ENCODE measurements at regions not wholly inside any gene's neighbourhood (a gene's known extent, or its start where the extent isn't known, plus 50 kb on each side); places are given as distances from the start of the nearest gene placed in this dataset.

DNA sequence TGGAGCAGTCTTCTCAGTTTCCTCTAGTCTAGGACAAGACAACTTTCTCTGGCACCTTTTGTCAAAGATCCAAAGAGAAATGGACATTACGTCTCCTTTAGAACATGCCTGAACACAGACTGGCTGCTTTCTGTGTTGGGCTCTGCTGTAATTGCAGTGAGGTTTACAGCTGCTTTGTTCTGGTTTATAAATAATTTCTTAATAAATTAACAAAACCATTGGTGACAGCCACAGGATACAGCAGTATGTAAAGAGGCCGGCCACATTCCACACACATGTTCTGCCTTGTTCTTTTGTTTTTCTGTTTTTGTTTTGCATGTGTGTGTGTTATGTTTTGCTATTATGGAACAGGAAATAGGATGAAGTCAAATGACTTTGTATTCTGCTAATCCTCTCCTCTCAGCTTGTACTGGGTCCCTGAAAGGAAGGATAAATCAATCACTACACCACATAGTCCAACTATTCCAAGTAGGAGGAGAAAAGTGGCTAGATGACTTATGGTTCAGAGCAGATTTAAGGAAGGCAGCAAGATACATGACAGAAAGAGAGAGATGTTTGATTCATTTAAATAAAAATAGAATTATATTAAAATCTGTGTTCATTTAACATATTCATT lies 161.5 kb upstream of the ESRRG start:
- TF ChIP-seq, protein P1, sequence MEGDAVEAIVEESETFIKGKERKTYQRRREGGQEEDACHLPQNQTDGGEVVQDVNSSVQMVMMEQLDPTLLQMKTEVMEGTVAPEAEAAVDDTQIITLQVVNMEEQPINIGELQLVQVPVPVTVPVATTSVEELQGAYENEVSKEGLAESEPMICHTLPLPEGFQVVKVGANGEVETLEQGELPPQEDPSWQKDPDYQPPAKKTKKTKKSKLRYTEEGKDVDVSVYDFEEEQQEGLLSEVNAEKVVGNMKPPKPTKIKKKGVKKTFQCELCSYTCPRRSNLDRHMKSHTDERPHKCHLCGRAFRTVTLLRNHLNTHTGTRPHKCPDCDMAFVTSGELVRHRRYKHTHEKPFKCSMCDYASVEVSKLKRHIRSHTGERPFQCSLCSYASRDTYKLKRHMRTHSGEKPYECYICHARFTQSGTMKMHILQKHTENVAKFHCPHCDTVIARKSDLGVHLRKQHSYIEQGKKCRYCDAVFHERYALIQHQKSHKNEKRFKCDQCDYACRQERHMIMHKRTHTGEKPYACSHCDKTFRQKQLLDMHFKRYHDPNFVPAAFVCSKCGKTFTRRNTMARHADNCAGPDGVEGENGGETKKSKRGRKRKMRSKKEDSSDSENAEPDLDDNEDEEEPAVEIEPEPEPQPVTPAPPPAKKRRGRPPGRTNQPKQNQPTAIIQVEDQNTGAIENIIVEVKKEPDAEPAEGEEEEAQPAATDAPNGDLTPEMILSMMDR (IDR thresholded peaks at IDR 0.05; ENCODE audit: low read depth, low read length) = no peak
- TF ChIP-seq EZH2phosphoT487 (IDR thresholded peaks at IDR 0.05; ENCODE audit: low read depth) = no peak

Data from OCI-LY3 (cell line).